Urothelium cell line (cell line): ENCODE measurements at regions not wholly inside any gene's neighbourhood (a gene's known extent, or its start where the extent isn't known, plus 50 kb on each side); places are given as distances from the start of the nearest gene placed in this dataset.

Experiments
- DNase-seq: peaks from one replicate; pipeline ENCODE4 v3.0.0; 2011; ENCODE audit warnings: low spot score, mixed read lengths
- FAIRE-seq: peaks from 2 replicates; lab custom pipeline; 2011; peaks lifted over from hg19 to GRCh38; lab: Jason Lieb, UNC

GRCh38 chr10:69715899-69716606 lies 85.7 kb upstream of the COL13A1 start:
- FAIRE-seq (peak; percentile 23), DNase-seq (no peak)

GRCh38 chr10:69716711-69717560 lies 84.8 kb upstream of the COL13A1 start:
- FAIRE-seq (peak; percentile 27), DNase-seq (peak; percentile 84)

- no peak for FAIRE-seq
- DNase-seq: no peak
These were observed 82.8 kb upstream of the COL13A1 start for GRCh38 chr10:69718951-69719350.

- FAIRE-seq: no peak
- no peak for DNase-seq
These were observed 79.9 kb upstream of the COL13A1 start for GRCh38 chr10:69721690-69722310.

GRCh38 chr10:69723653-69724052 lies 78.1 kb upstream of the COL13A1 start:
- DNase-seq (no peak), FAIRE-seq (no peak)

GRCh38 chr10:69726850-69727249 lies 74.9 kb upstream of the COL13A1 start:
- DNase-seq (no peak), FAIRE-seq (no peak)

- DNase-seq (peak; percentile 62), FAIRE-seq (no peak)
These were observed 73.3 kb upstream of the COL13A1 start for GRCh38 chr10:69728335-69728870.

GRCh38 chr10:69729326-69730048 lies 72.2 kb upstream of the COL13A1 start:
- FAIRE-seq (peak; percentile 40), DNase-seq (no peak)

- DNase-seq (no peak), FAIRE-seq (no peak)
These were observed 71.2 kb upstream of the COL13A1 start for GRCh38 chr10:69730251-69731156.

- FAIRE-seq (no peak), DNase-seq (no peak)
These were observed 70.5 kb upstream of the COL13A1 start for GRCh38 chr10:69731184-69731583.

GRCh38 chr10:69731698-69732097 lies 70.0 kb upstream of the COL13A1 start:
- DNase-seq: no peak
- FAIRE-seq: no peak

GRCh38 chr10:69732147-69732825 lies 69.4 kb upstream of the COL13A1 start:
- DNase-seq (no peak), FAIRE-seq (no peak)

GRCh38 chr10:69732826-69733150 lies 68.9 kb upstream of the COL13A1 start:
- FAIRE-seq (no peak), DNase-seq (no peak)

GRCh38 chr10:69733791-69734261 lies 67.9 kb upstream of the COL13A1 start:
- no peak for FAIRE-seq

GRCh38 chr10:69734416-69734796 lies 67.3 kb upstream of the COL13A1 start:
- FAIRE-seq (peak; percentile 95), DNase-seq (no peak)

More at GRCh38 chr10:69733791-69734261, 67.9 kb upstream of the COL13A1 start:
- peak; percentile 51 for DNase-seq

GRCh38 chr10:69734797-69735468 lies 66.8 kb upstream of the COL13A1 start:
- no peak for FAIRE-seq
- DNase-seq: no peak

- FAIRE-seq: peak; percentile 42
- no peak for DNase-seq
These were observed 64.6 kb upstream of the COL13A1 start for GRCh38 chr10:69736886-69737641.

GRCh38 chr10:69738071-69738470 lies 63.6 kb upstream of the COL13A1 start:
- DNase-seq: no peak
- no peak for FAIRE-seq
